Suprapubic skin (tissue), 4 donors: ENCODE measurements at regions not wholly inside any gene's neighbourhood (a gene's known extent, or its start where the extent isn't known, plus 50 kb on each side); places are given as distances from the start of the nearest gene placed in this dataset.
A peak's percentile ranks its signal among the peaks of the same experiment; 100 is the strongest.

Experiments
- DNase-seq, 2 donors: peaks; one replicate each; pipeline ENCODE4 v3.0.0-alpha.2; 2019; ENCODE audit warnings: low spot score in 2 of 2
- H3K27ac ChIP-seq: fragments of 200-600 bp; sonication (generic); one replicate; pipeline ENCODE4 v1.5.1; 2019
- H3K27me3 ChIP-seq: fragments of 200-600 bp; sonication (generic); one replicate; pipeline ENCODE4 v1.5.1; 2019
- H3K36me3 ChIP-seq: fragments of 200-600 bp; sonication (generic); one replicate; pipeline ENCODE4 v1.5.1; 2019
- H3K4me1 ChIP-seq: fragments of 200-600 bp; sonication (generic); one replicate; pipeline ENCODE4 v1.5.1; 2019
- H3K4me3 ChIP-seq: fragments of 200-600 bp; sonication (generic); one replicate; pipeline ENCODE4 v1.5.1; 2019; ENCODE audit warnings: mild to moderate bottlenecking
- H3K9me3 ChIP-seq: fragments of 200-600 bp; sonication (generic); one replicate; pipeline ENCODE4 v1.5.1; 2019
- EP300 ChIP-seq: sonication (generic); formaldehyde crosslinking; IDR thresholded peaks from one replicate; pipeline ENCODE4 v1.6.1; 2017; ENCODE audit warnings: antibody characterized with exemption
- POLR2A ChIP-seq, 2 donors: fragments of 450-650 bp; IDR thresholded peaks; one replicate each; pipeline ENCODE4 v1.6.1; 2017; ENCODE audit warnings: antibody characterized with exemption in 2 of 2, mild to moderate bottlenecking in 2 of 2, moderate library complexity in 2 of 2
- POLR2AphosphoS5 ChIP-seq, 3 donors: sonication (generic); formaldehyde crosslinking; IDR thresholded peaks; one replicate each; pipeline ENCODE4 v1.6.1; 2017; ENCODE audit warnings: antibody characterized with exemption in 3 of 3
- WGBS: methylation state at CpG from one replicate; pipeline ENCODE4 v1.1.5; 2018; 5-methylcytosine and 5-hydroxymethylcytosine counted together
- TF ChIP-seq, protein P1 (sequence below), 2 donors: fragments of 200-600 bp in 1 of 2; fragments of 450-650 bp in 1 of 2; sonication (generic) in 1 of 2; IDR thresholded peaks; one replicate each; pipeline ENCODE4 v1.5.1; 2016 to 2019; ENCODE audit warnings: antibody characterized with exemption in 2 of 2, mild to moderate bottlenecking in 1 of 2, moderate library complexity in 1 of 2

DNA sequence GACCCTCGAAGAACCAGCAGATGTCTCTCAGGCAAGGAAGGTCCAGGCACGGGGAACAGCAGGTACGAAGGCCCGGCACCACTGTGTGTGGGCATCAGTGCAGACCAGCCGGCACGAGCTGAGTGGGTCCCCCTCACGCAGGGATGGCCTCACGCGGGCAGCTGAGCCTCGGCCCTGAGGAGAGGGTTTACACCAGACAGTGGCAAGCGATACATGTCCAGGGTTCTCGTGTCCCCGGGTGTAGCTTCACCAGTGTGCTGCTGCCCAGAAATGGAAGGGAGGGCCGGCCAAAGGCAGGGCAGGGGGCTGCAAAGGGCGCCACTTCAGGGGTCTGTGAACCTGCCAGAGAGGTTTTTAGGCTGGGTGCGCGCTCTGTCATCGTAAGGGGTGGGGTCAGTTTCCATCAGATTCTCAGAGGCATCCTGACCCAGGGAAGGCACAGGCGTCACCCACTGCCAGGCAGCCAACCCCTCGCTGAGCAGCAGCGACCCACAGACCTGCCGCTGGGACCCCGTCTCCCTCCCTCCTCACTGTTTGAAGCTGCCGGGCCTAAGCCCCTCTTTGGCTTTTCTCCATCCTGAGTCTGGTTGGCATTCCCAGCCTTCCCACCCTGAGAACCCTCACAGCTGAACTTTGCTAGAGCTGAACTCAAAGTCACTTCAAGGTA, 107.0 kb downstream of the CPZ start:
- no peak for TF ChIP-seq POLR2AphosphoS5 (IDR thresholded peaks at IDR 0.05)
- TF ChIP-seq, protein P1, sequence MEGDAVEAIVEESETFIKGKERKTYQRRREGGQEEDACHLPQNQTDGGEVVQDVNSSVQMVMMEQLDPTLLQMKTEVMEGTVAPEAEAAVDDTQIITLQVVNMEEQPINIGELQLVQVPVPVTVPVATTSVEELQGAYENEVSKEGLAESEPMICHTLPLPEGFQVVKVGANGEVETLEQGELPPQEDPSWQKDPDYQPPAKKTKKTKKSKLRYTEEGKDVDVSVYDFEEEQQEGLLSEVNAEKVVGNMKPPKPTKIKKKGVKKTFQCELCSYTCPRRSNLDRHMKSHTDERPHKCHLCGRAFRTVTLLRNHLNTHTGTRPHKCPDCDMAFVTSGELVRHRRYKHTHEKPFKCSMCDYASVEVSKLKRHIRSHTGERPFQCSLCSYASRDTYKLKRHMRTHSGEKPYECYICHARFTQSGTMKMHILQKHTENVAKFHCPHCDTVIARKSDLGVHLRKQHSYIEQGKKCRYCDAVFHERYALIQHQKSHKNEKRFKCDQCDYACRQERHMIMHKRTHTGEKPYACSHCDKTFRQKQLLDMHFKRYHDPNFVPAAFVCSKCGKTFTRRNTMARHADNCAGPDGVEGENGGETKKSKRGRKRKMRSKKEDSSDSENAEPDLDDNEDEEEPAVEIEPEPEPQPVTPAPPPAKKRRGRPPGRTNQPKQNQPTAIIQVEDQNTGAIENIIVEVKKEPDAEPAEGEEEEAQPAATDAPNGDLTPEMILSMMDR (IDR thresholded peaks at IDR 0.05) = no peak
- no peak for TF ChIP-seq EP300
- no peak for TF ChIP-seq POLR2A (IDR thresholded peaks at IDR 0.05)
- DNase-seq = peak in 1 of 2 donors; percentile 78
- H3K4me1 ChIP-seq = peaks cover 2% of the 10 kb centered on the region
- H3K4me3 ChIP-seq = no peak overlapping the region
- no peaks in the 10 kb centered on the region for H3K9me3 ChIP-seq
- 81% methylated on average over 14 of the region's 24 CpGs for WGBS
- H3K27ac ChIP-seq = no peak overlapping the region
- no peaks in the 10 kb centered on the region for H3K36me3 ChIP-seq
- peaks cover 71% of the 10 kb centered on the region for H3K27me3 ChIP-seq

- peaks cover 76% of the 10 kb centered on the region for H3K27me3 ChIP-seq
- H3K4me1 ChIP-seq = peaks cover 2% of the 10 kb centered on the region
- 65% methylated on average over 4 of the region's 4 CpGs for WGBS
- TF ChIP-seq POLR2A (IDR thresholded peaks at IDR 0.05) = no peak
- TF ChIP-seq, protein P1 (IDR thresholded peaks at IDR 0.05) = no peak
- TF ChIP-seq POLR2AphosphoS5 (IDR thresholded peaks at IDR 0.05) = no peak
- TF ChIP-seq EP300 = no peak
- H3K27ac ChIP-seq = no peak overlapping the region
- H3K36me3 ChIP-seq = no peaks in the 10 kb centered on the region
- H3K4me3 ChIP-seq = no peak overlapping the region
- no peaks in the 10 kb centered on the region for H3K9me3 ChIP-seq
- no peak for DNase-seq
These were observed 106.5 kb downstream of the CPZ start for GRCh38 chr4:8699063-8699385.

- no peaks in the 10 kb centered on the region for H3K36me3 ChIP-seq
- H3K9me3 ChIP-seq = no peaks in the 10 kb centered on the region
- no peak overlapping the region for H3K27ac ChIP-seq
- DNase-seq = peak in 1 of 2 donors; percentile 69
- H3K27me3 ChIP-seq = peaks cover 73% of the 10 kb centered on the region
- TF ChIP-seq, protein P1 (IDR thresholded peaks at IDR 0.05) = no peak
- TF ChIP-seq EP300 (no peak), POLR2A (IDR thresholded peaks at IDR 0.05) (no peak), POLR2AphosphoS5 (IDR thresholded peaks at IDR 0.05) (no peak)
- 93% methylated on average over 20 of the region's 20 CpGs for WGBS
- peaks cover 2% of the 10 kb centered on the region for H3K4me1 ChIP-seq
- H3K4me3 ChIP-seq = no peak overlapping the region
These were observed 105.9 kb downstream of the CPZ start for GRCh38 chr4:8698341-8699062.

DNA sequence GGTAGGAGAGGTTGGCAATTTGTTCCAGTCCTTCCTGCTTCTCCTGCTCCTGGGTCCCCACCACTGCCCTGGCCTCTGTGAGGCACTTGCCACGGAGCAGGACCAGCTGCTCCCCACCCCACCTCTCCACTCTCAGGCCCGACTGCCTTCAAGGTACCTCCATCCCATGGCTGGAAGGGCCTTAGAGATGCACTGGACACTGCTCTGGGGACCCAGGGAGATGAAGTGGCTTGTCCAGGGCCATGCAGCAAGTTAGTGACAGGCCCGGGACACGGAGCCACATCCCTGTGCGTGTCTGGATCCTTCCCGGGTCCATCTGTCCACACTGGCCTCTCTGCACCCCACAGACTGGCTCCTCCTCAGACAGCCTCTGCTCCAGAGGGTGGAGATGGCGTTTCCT, 105.3 kb downstream of the CPZ start:
- 80% methylated on average over 2 of the region's 7 CpGs for WGBS
- Histone ChIP-seq H3K4me3 (no peak overlapping the region), H3K4me1 (peaks cover 2% of the 10 kb centered on the region), H3K27ac (no peak overlapping the region), H3K36me3 (no peaks in the 10 kb centered on the region), H3K27me3 (peaks cover 70% of the 10 kb centered on the region), H3K9me3 (no peaks in the 10 kb centered on the region)
- DNase-seq = peak in 1 of 2 donors; percentile 59
- TF ChIP-seq POLR2A (IDR thresholded peaks at IDR 0.05) = no peak

- peak in 1 of 2 donors; percentile 70 for DNase-seq
- peaks cover 57% of the 10 kb centered on the region for H3K27me3 ChIP-seq
These were observed 104.0 kb downstream of the CPZ start for GRCh38 chr4:8696369-8697127.

More at GRCh38 chr4:8696369-8697127, 104.0 kb downstream of the CPZ start:
- Histone ChIP-seq H3K36me3 (no peaks in the 10 kb centered on the region), H3K4me1 (peaks cover 2% of the 10 kb centered on the region), H3K9me3 (no peaks in the 10 kb centered on the region), H3K27ac (no peak overlapping the region), H3K4me3 (no peak overlapping the region)
- WGBS = 78% methylated on average over 6 of the region's 10 CpGs
- TF ChIP-seq POLR2AphosphoS5 (IDR thresholded peaks at IDR 0.05) (no peak), POLR2A (IDR thresholded peaks at IDR 0.05) (no peak), EP300 (no peak)
- TF ChIP-seq, protein P1 (IDR thresholded peaks at IDR 0.05) = no peak
